ENCODE measurements at regions not wholly inside any gene's neighbourhood (a gene's known extent, or its start where the extent isn't known, plus 50 kb on each side); places are given as distances from the start of the nearest gene placed in this dataset.

DNA sequence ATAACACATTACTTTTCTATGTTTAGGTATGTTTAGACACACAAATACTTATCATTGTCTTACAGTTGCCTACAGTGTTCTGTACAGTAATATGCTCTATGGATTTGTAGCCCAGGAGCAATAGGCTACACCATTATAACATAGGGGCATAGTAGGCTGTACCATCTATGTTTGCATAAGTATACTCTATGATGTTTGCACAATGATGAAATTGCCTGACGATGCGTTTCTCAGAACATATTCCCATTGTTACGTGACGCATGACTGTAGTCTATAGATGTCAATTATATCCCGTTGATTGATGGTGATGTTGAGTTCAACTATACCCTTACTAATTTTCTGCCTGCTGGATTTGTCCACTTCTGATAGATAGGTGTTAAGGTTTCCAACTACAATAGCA is 139.4 kb upstream of the PFN2 start:
- Mint-ChIP-seq H3K36me3 (no peaks in the 10 kb centered on the region), H3K4me3 (no peak overlapping the region), H3K4me1 (peaks cover 33% of the 10 kb centered on the region), H3K27ac (no peak overlapping the region), H3K9me3 (no peaks in the 10 kb centered on the region), H3K27me3 (ENCODE audit: low read depth) (no peaks in the 10 kb centered on the region)
- ATAC-seq = no peak
- TF ChIP-seq, protein P1, sequence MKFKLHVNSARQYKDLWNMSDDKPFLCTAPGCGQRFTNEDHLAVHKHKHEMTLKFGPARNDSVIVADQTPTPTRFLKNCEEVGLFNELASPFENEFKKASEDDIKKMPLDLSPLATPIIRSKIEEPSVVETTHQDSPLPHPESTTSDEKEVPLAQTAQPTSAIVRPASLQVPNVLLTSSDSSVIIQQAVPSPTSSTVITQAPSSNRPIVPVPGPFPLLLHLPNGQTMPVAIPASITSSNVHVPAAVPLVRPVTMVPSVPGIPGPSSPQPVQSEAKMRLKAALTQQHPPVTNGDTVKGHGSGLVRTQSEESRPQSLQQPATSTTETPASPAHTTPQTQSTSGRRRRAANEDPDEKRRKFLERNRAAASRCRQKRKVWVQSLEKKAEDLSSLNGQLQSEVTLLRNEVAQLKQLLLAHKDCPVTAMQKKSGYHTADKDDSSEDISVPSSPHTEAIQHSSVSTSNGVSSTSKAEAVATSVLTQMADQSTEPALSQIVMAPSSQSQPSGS (CRISPR knock-in tag; IDR thresholded peaks at IDR 0.05; ENCODE audit: borderline replicate concordance, low read depth) = no peak
- TF ChIP-seq NFATC4 (CRISPR knock-in tag; IDR thresholded peaks at IDR 0.05) = no peak
- TF ChIP-seq, protein P2, sequence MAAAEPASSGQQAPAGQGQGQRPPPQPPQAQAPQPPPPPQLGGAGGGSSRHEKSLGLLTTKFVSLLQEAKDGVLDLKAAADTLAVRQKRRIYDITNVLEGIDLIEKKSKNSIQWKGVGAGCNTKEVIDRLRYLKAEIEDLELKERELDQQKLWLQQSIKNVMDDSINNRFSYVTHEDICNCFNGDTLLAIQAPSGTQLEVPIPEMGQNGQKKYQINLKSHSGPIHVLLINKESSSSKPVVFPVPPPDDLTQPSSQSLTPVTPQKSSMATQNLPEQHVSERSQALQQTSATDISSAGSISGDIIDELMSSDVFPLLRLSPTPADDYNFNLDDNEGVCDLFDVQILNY (CRISPR knock-in tag; IDR thresholded peaks at IDR 0.05) = no peak
- no peak for TF ChIP-seq SMAD3 (CRISPR knock-in tag; IDR thresholded peaks at IDR 0.05; ENCODE audit: borderline replicate concordance)
- no peak for TF ChIP-seq ZNF423 (CRISPR knock-in tag; IDR thresholded peaks at IDR 0.05)
- TF ChIP-seq TEAD1 (CRISPR knock-in tag; IDR thresholded peaks at IDR 0.05) = no peak
- no peak for TF ChIP-seq GABPB1 (CRISPR knock-in tag; IDR thresholded peaks at IDR 0.05)
- no peak for TF ChIP-seq ZNF396 (CRISPR knock-in tag; IDR thresholded peaks at IDR 0.05; ENCODE audit: borderline replicate concordance)
- TF ChIP-seq, protein P3, sequence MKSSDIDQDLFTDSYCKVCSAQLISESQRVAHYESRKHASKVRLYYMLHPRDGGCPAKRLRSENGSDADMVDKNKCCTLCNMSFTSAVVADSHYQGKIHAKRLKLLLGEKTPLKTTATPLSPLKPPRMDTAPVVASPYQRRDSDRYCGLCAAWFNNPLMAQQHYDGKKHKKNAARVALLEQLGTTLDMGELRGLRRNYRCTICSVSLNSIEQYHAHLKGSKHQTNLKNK (CRISPR knock-in tag; IDR thresholded peaks at IDR 0.05) = no peak
- DNase-seq (ENCODE audit: low spot score) = no peak
- POLR2A ChIA-PET = no interaction called here
- CTCF ChIA-PET = no interaction called here

GRCh38 chr3:150107429-150108175 is 136.9 kb upstream of the PFN2 start:
- TF ChIP-seq, protein P4, sequence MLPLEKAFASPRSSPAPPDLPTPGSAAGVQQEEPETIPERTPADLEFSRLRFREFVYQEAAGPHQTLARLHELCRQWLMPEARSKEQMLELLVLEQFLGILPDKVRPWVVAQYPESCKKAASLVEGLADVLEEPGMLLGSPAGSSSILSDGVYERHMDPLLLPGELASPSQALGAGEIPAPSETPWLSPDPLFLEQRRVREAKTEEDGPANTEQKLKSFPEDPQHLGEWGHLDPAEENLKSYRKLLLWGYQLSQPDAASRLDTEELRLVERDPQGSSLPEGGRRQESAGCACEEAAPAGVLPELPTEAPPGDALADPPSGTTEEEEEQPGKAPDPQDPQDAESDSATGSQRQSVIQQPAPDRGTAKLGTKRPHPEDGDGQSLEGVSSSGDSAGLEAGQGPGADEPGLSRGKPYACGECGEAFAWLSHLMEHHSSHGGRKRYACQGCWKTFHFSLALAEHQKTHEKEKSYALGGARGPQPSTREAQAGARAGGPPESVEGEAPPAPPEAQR (CRISPR knock-in tag; IDR thresholded peaks at IDR 0.05) = no peak
- TF ChIP-seq GABPB1 (CRISPR knock-in tag; IDR thresholded peaks at IDR 0.05) = no peak
- no peak for TF ChIP-seq KAT7 (CRISPR knock-in tag; IDR thresholded peaks at IDR 0.05; ENCODE audit: borderline replicate concordance)
- TF ChIP-seq, protein P5, sequence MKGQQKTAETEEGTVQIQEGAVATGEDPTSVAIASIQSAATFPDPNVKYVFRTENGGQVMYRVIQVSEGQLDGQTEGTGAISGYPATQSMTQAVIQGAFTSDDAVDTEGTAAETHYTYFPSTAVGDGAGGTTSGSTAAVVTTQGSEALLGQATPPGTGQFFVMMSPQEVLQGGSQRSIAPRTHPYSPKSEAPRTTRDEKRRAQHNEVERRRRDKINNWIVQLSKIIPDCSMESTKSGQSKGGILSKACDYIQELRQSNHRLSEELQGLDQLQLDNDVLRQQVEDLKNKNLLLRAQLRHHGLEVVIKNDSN (CRISPR knock-in tag; IDR thresholded peaks at IDR 0.05) = no peak
- TF ChIP-seq, protein P6, sequence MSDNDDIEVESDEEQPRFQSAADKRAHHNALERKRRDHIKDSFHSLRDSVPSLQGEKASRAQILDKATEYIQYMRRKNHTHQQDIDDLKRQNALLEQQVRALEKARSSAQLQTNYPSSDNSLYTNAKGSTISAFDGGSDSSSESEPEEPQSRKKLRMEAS (CRISPR knock-in tag; IDR thresholded peaks at IDR 0.05) = no peak
- TF ChIP-seq ATF1 (CRISPR knock-in tag; IDR thresholded peaks at IDR 0.05) = no peak
- TF ChIP-seq E2F4 (CRISPR knock-in tag; IDR thresholded peaks at IDR 0.05; ENCODE audit: borderline replicate concordance, low read depth) = no peak
- no peak for TF ChIP-seq GRHL2 (CRISPR knock-in tag; IDR thresholded peaks at IDR 0.05; ENCODE audit: insufficient replicate concordance, severe bottlenecking)
- TF ChIP-seq CREM (CRISPR knock-in tag; IDR thresholded peaks at IDR 0.05) = no peak
- TF ChIP-seq CBFB (CRISPR knock-in tag; IDR thresholded peaks at IDR 0.05; ENCODE audit: low read depth) = no peak
- TF ChIP-seq ZNF121 (CRISPR knock-in tag; IDR thresholded peaks at IDR 0.05) = no peak
- no peak for TF ChIP-seq MYBL2 (CRISPR knock-in tag; IDR thresholded peaks at IDR 0.05)
- TF ChIP-seq ETV6 (CRISPR knock-in tag; IDR thresholded peaks at IDR 0.05) = no peak
- no peak for TF ChIP-seq NR3C1 (CRISPR knock-in tag; conservative IDR thresholded peaks at IDR 0.05; ENCODE audit: low read depth)
- DNase-seq (ENCODE audit: low spot score) (no peak), ATAC-seq (peak; percentile 36)
- Mint-ChIP-seq H3K36me3 (no peaks in the 10 kb centered on the region), H3K9me3 (no peaks in the 10 kb centered on the region), H3K4me3 (no peak overlapping the region), H3K27ac (no peak overlapping the region), H3K4me1 (peaks cover 25% of the 10 kb centered on the region), H3K27me3 (ENCODE audit: low read depth) (no peaks in the 10 kb centered on the region)
- ChIA-PET CTCF (interaction anchor here (1.2 kb wide), 1 partner anchor 228 kb away, joined by 4 read pairs; no protein-coding TSS in a partner anchor), POLR2A (no interaction called here)
